ENCODE measurements at regions not wholly inside any gene's neighbourhood (a gene's known extent, or its start where the extent isn't known, plus 50 kb on each side); places are given as distances from the start of the nearest gene placed in this dataset.

DNA sequence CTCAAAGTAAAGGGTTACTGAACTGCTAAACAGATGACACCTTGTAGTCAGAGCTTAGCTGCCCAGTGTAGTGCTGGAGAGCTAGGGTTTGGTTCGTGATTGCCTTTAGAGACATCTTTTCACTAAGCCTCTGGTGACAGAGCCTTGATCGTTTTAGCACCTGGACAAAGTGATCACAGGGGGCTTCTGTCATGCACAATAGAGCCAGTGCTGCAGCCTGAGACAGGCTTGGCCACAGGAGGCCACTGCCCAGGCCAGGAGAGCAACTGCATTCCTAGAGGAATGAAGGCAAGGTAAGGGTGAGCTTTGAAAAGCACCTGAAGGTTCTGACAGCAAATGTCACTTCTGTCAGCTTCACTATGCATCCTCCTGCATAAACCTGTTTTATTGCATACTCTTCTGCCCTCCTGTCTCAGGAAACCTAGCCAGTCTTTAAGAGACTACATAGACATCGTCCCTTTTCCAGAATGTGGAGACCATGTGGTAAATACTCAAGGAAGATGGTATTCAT is 122.9 kb downstream of the NPY start:
- Histone ChIP-seq H2AFZ (no peak overlapping the region), H3K9me3 (ENCODE audit: low read depth) (no peaks in the 10 kb centered on the region), H3K4me2 (no peak overlapping the region), H3K4me3 (no peak overlapping the region), H3K27ac (no peak overlapping the region), H4K20me1 (ENCODE audit: insufficient read depth, poor library complexity, severe bottlenecking) (no peaks in the 10 kb centered on the region), H3K9me2 (replicated peaks; ENCODE audit: insufficient read depth) (no peaks in the 10 kb centered on the region), H3K4me1 (ENCODE audit: insufficient read depth) (no peaks in the 10 kb centered on the region), H3K27me3 (no peaks in the 10 kb centered on the region), H3K36me3 (replicated peaks; ENCODE audit: insufficient read depth, low read depth) (no peaks in the 10 kb centered on the region), H3K79me2 (no peaks in the 10 kb centered on the region)
- TF ChIP-seq EZH2phosphoT487 (IDR thresholded peaks at IDR 0.05; ENCODE audit: low read depth, severe bottlenecking, unreplicated experiment) (no peak), EZH2 (IDR thresholded peaks at IDR 0.05; ENCODE audit: borderline replicate concordance) (no peak)
- TF ChIP-seq, protein P1, sequence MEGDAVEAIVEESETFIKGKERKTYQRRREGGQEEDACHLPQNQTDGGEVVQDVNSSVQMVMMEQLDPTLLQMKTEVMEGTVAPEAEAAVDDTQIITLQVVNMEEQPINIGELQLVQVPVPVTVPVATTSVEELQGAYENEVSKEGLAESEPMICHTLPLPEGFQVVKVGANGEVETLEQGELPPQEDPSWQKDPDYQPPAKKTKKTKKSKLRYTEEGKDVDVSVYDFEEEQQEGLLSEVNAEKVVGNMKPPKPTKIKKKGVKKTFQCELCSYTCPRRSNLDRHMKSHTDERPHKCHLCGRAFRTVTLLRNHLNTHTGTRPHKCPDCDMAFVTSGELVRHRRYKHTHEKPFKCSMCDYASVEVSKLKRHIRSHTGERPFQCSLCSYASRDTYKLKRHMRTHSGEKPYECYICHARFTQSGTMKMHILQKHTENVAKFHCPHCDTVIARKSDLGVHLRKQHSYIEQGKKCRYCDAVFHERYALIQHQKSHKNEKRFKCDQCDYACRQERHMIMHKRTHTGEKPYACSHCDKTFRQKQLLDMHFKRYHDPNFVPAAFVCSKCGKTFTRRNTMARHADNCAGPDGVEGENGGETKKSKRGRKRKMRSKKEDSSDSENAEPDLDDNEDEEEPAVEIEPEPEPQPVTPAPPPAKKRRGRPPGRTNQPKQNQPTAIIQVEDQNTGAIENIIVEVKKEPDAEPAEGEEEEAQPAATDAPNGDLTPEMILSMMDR (IDR thresholded peaks at IDR 0.05; ENCODE audit: poor library complexity), result no peak
- DNase-seq (ENCODE audit: low spot score), result no peak
- WGBS (ENCODE audit: low lambda C conversion rate, missing lambda C conversion rate), result 66% methylated on average over 3 of the region's 3 CpGs

DNA sequence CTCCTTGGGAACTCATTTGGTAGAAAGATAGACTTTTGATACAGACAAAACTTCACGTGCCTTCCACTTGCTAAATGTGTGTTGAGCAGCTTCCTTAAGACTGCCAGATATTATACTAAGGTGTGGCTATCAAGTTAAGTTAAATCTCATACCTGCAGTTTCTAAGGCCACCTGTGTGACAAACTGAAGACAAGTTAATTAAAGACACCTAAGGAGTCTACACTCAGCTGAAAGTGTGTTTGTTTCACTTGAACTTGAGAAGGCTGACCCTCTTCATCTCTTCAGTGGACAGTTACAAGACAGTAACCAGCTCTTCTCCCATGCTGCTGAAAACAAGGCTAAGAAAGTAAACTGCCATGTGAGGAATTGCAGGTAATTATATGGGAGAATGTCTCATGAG is 124.0 kb downstream of the NPY start:
- 88% methylated on average over 1 of the region's 1 CpG for WGBS (ENCODE audit: low lambda C conversion rate, missing lambda C conversion rate)
- no peak overlapping the region for H3K4me3 ChIP-seq
- H2AFZ ChIP-seq, result no peak overlapping the region
- no peak for DNase-seq (ENCODE audit: low spot score)
- no peaks in the 10 kb centered on the region for H4K20me1 ChIP-seq (ENCODE audit: insufficient read depth, poor library complexity, severe bottlenecking)
- H3K27ac ChIP-seq, result no peak overlapping the region
- no peaks in the 10 kb centered on the region for H3K9me2 ChIP-seq (replicated peaks; ENCODE audit: insufficient read depth)
- H3K9me3 ChIP-seq (ENCODE audit: low read depth), result no peaks in the 10 kb centered on the region
- TF ChIP-seq EZH2 (IDR thresholded peaks at IDR 0.05; ENCODE audit: borderline replicate concordance), result no peak
- H3K4me1 ChIP-seq (ENCODE audit: insufficient read depth), result no peaks in the 10 kb centered on the region
- no peak overlapping the region for H3K4me2 ChIP-seq
- H3K36me3 ChIP-seq (replicated peaks; ENCODE audit: insufficient read depth, low read depth), result no peaks in the 10 kb centered on the region
- H3K79me2 ChIP-seq, result no peaks in the 10 kb centered on the region
- no peaks in the 10 kb centered on the region for H3K27me3 ChIP-seq

DNA sequence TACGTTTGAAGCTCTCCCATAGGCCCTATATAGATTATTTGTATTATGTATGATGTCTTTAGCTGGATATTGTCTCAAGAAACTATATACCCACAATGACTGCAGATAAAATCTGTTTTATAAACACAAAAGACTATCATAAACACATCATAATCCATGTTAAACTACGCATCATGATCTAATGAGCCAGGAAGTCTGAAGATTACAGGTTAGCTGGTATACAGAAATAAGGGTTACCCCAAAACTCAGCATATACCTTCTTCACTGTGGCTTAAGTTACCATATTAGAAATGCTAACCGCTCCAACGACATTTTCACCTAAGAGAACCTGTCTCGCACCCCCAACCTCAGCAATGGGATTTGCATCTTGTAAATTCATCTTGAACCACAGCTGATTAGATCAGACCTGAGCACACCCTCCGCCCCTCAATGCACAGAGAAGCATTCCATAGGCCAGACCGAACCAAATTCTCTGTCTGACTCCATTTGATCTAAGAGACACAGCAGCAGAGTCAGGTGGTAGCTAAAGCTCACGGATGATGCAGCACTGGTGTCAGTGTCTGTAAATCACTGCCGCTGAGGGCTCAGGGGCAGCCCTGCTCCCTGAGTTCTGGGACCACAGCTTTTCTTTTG is 124.9 kb downstream of the NPY start:
- no peak overlapping the region for H3K27ac ChIP-seq
- no peak for DNase-seq (ENCODE audit: low spot score)
- no peaks in the 10 kb centered on the region for H4K20me1 ChIP-seq (ENCODE audit: insufficient read depth, poor library complexity, severe bottlenecking)
- H3K4me3 ChIP-seq, result no peak overlapping the region
- no peaks in the 10 kb centered on the region for H3K9me2 ChIP-seq (replicated peaks; ENCODE audit: insufficient read depth)
- H3K4me1 ChIP-seq (ENCODE audit: insufficient read depth), result no peaks in the 10 kb centered on the region
- no peaks in the 10 kb centered on the region for H3K27me3 ChIP-seq
- H3K79me2 ChIP-seq, result no peaks in the 10 kb centered on the region
- no peaks in the 10 kb centered on the region for H3K9me3 ChIP-seq (ENCODE audit: low read depth)
- no peak overlapping the region for H3K4me2 ChIP-seq
- WGBS (ENCODE audit: low lambda C conversion rate, missing lambda C conversion rate), result 87% methylated on average over 9 of the region's 9 CpGs
- no peak overlapping the region for H2AFZ ChIP-seq
- TF ChIP-seq, protein P1 (IDR thresholded peaks at IDR 0.05; ENCODE audit: poor library complexity), result no peak
- TF ChIP-seq EZH2 (IDR thresholded peaks at IDR 0.05; ENCODE audit: borderline replicate concordance) (no peak), EZH2phosphoT487 (IDR thresholded peaks at IDR 0.05; ENCODE audit: low read depth, severe bottlenecking, unreplicated experiment) (no peak)
- no peaks in the 10 kb centered on the region for H3K36me3 ChIP-seq (replicated peaks; ENCODE audit: insufficient read depth, low read depth)

DNA sequence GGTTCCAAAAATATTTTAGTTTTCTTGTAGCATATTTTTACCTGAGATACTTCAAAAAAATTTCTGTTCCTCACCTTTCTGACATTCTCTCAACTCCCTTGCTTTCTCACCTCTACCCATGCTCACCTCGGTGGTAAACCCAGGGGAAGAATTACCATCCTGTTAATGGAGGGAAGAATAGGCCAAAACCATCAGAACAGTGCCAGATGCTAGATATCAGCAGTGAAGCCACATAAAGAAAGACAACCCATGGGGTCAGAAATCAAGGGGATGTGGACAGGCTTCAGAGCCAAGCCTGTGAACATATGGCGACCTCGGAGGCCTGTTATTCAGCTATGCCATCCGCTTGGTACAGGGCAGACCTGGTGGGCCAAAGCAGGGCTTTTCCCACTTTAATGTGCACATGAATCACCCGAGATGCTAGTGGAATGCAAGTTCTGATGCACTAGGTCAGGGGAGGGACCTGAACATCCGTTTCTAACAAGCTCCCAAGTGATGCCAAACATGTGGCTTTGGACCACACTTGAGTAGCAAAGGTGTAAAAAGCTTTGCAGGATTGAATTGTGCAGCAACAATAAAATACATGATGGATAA is 125.5 kb downstream of the NPY start:
- no peaks in the 10 kb centered on the region for H4K20me1 ChIP-seq (ENCODE audit: insufficient read depth, poor library complexity, severe bottlenecking)
- H3K4me1 ChIP-seq (ENCODE audit: insufficient read depth), result no peaks in the 10 kb centered on the region
- H3K27me3 ChIP-seq, result no peaks in the 10 kb centered on the region
- H3K9me2 ChIP-seq (replicated peaks; ENCODE audit: insufficient read depth), result no peaks in the 10 kb centered on the region
- no peak overlapping the region for H3K4me2 ChIP-seq
- H3K4me3 ChIP-seq, result no peak overlapping the region
- no peak overlapping the region for H3K27ac ChIP-seq
- DNase-seq (ENCODE audit: low spot score), result no peak
- no peaks in the 10 kb centered on the region for H3K36me3 ChIP-seq (replicated peaks; ENCODE audit: insufficient read depth, low read depth)
- no peak overlapping the region for H2AFZ ChIP-seq
- no peaks in the 10 kb centered on the region for H3K79me2 ChIP-seq
- no peak for TF ChIP-seq EZH2 (IDR thresholded peaks at IDR 0.05; ENCODE audit: borderline replicate concordance)
- TF ChIP-seq, protein P1 (IDR thresholded peaks at IDR 0.05; ENCODE audit: poor library complexity), result no peak
- TF ChIP-seq EZH2phosphoT487 (IDR thresholded peaks at IDR 0.05; ENCODE audit: low read depth, severe bottlenecking, unreplicated experiment), result no peak
- WGBS (ENCODE audit: low lambda C conversion rate, missing lambda C conversion rate), result 90% methylated on average over 6 of the region's 6 CpGs
- H3K9me3 ChIP-seq (ENCODE audit: low read depth), result no peaks in the 10 kb centered on the region

Measured in hepatocyte (in vitro differentiated cells).